Neuronal stem cell (in vitro differentiated cells): ENCODE measurements at regions not wholly inside any gene's neighbourhood (a gene's known extent, or its start where the extent isn't known, plus 50 kb on each side); places are given as distances from the start of the nearest gene placed in this dataset.

ENCODE experiments used
- DNase-seq: peaks from one replicate; pipeline ENCODE4 v3.0.0-alpha.2; 2013; ENCODE audit warnings: low spot score
- H2AFZ ChIP-seq: one replicate; pipeline ENCODE4 v1.6.1; 2013; ENCODE audit warnings: mild to moderate bottlenecking, low read length, inconsistent platforms
- H2AK5ac ChIP-seq: 2 replicates; pipeline ENCODE4 v1.6.1; 2013; ENCODE audit warnings: low read depth, mild to moderate bottlenecking, inconsistent platforms, low read length, moderate library complexity, mixed read lengths
- H2BK120ac ChIP-seq: 2 replicates; pipeline ENCODE4 v1.6.1; 2013; ENCODE audit warnings: low read depth, mild to moderate bottlenecking, inconsistent platforms, low read length, moderate library complexity, mixed read lengths
- H2BK12ac ChIP-seq: one replicate; pipeline ENCODE4 v1.6.1; 2013; ENCODE audit warnings: low read length, inconsistent platforms
- H2BK15ac ChIP-seq: 2 replicates; pipeline ENCODE4 v1.6.1; 2013; ENCODE audit warnings: mild to moderate bottlenecking, low read length, inconsistent platforms, mixed read lengths
- H2BK5ac ChIP-seq: one replicate; pipeline ENCODE4 v1.6.1; 2013; ENCODE audit warnings: inconsistent platforms, mild to moderate bottlenecking, low read length, moderate library complexity
- H3K14ac ChIP-seq: one replicate; pipeline ENCODE4 v1.6.1; 2013; ENCODE audit warnings: low read length, inconsistent platforms
- H3K18ac ChIP-seq: 2 replicates; pipeline ENCODE4 v1.6.1; 2013; ENCODE audit warnings: low read length, inconsistent platforms
- H3K23ac ChIP-seq: 2 replicates; pipeline ENCODE4 v1.6.1; 2013; ENCODE audit warnings: low read depth, mild to moderate bottlenecking, mixed read lengths, low read length, inconsistent platforms; ENCODE audit not compliant: poor library complexity
- H3K27ac ChIP-seq: replicated peaks from 3 replicates; pipeline ENCODE4 v1.5.1; 2013; ENCODE audit warnings: low read length, inconsistent platforms
- H3K27me3 ChIP-seq, 3 experiments: 2 replicates each; pipeline ENCODE4 v1.6.1; 2013; ENCODE audit warnings: low read length in 3 of 3, mild to moderate bottlenecking in 2 of 3, inconsistent platforms in 1 of 3, low read depth in 1 of 3, mixed read lengths in 1 of 3, moderate library complexity in 1 of 3; ENCODE audit not compliant: control insufficient read depth in 3 of 3, insufficient read depth in 3 of 3
- H3K36me3 ChIP-seq, 2 donors: replicated peaks in 1 of 2; 2 replicates each; pipeline ENCODE4 v1.6.1; 2013; ENCODE audit warnings: low read length in 2 of 2; ENCODE audit not compliant: control insufficient read depth in 2 of 2, insufficient read depth in 2 of 2
- H3K4ac ChIP-seq: 2 replicates; pipeline ENCODE4 v1.6.1; 2013; ENCODE audit warnings: inconsistent platforms, mild to moderate bottlenecking, low read length, moderate library complexity
- H3K4me1 ChIP-seq, 2 donors: 1 replicate in 1 of 2; 2 replicates in 1 of 2; pipeline ENCODE4 v1.6.1; 2013; ENCODE audit warnings: low read length in 2 of 2, low read depth in 1 of 2; ENCODE audit not compliant: control insufficient read depth in 2 of 2, insufficient read depth in 1 of 2
- H3K4me2 ChIP-seq: one replicate; pipeline ENCODE4 v1.6.1; 2013; ENCODE audit warnings: mild to moderate bottlenecking, low read length, inconsistent platforms; ENCODE audit not compliant: insufficient read depth, poor library complexity, severe bottlenecking
- H3K4me3 ChIP-seq, 2 donors: 2 replicates each; pipeline ENCODE4 v1.5.1; 2013; ENCODE audit warnings: low read length in 2 of 2, mild to moderate bottlenecking in 2 of 2, inconsistent platforms in 1 of 2, moderate library complexity in 1 of 2
- H3K79me1 ChIP-seq: one replicate; pipeline ENCODE4 v1.6.1; 2013; ENCODE audit warnings: low read depth, mild to moderate bottlenecking, inconsistent platforms, low read length, moderate library complexity
- H3K9ac ChIP-seq: one replicate; pipeline ENCODE4 v1.6.1; 2013; ENCODE audit warnings: mild to moderate bottlenecking, low read depth, low read length, inconsistent platforms; ENCODE audit not compliant: poor library complexity
- H3K9me3 ChIP-seq, 2 donors: replicated peaks in 1 of 2; 2 replicates each; pipeline versions ENCODE3 to v1.6.1; 2013; ENCODE audit warnings: low read length in 2 of 2, mild to moderate bottlenecking in 2 of 2, inconsistent platforms in 1 of 2, low read depth in 1 of 2, mixed read lengths in 1 of 2, moderate library complexity in 1 of 2; ENCODE audit not compliant: control insufficient read depth in 2 of 2, insufficient read depth in 1 of 2
- H4K8ac ChIP-seq: one replicate; pipeline ENCODE4 v1.6.1; 2013; ENCODE audit warnings: low read depth, mild to moderate bottlenecking, inconsistent platforms, low read length, moderate library complexity
- H4K91ac ChIP-seq: one replicate; pipeline ENCODE4 v1.6.1; 2013; ENCODE audit warnings: low read length, low read depth, mild to moderate bottlenecking, inconsistent platforms; ENCODE audit not compliant: poor library complexity
- WGBS, 2 donors: extraction: QIAGEN DNeasy Blood & Tissue Kit; methylation state at CpG; one replicate each; pipeline ENCODE4 v1.1.7; 2013; ENCODE audit warnings: missing lambda C conversion rate in 2 of 2, mixed read lengths in 1 of 2; ENCODE audit not compliant: insufficient read length in 2 of 2, insufficient replicate concordance in 1 of 2; ENCODE audit errors: extremely low coverage in 2 of 2; 5-methylcytosine and 5-hydroxymethylcytosine counted together

DNA sequence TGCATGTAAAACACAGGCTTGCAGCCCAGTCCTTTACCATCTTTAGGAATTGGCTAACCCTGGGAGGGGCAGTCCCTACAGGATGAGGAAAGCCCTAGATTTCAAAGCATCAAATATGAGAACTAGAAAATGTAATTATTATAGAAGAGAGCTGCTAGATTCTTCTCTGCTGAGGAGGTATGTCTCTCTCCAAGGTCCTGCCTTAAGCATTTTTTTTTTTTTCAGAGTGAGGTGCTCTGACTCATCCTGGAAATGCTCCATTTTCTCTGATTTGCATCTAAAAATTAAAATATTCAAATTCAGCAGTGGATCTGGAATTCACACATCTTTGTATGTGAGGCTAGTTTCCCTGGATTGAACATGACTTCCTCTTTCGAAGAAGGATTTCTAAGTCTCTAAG lies 149.8 kb downstream of the ZNF648 start:
- no peak overlapping the region for H4K91ac ChIP-seq
- H2BK120ac ChIP-seq: no peak overlapping the region
- H3K23ac ChIP-seq: no peak overlapping the region
- no peak overlapping the region for H3K4me2 ChIP-seq
- H2AK5ac ChIP-seq: no peak overlapping the region
- no peak overlapping the region for H3K18ac ChIP-seq
- no peaks in the 10 kb centered on the region for H3K79me1 ChIP-seq
- H3K14ac ChIP-seq: no peak overlapping the region
- H2AFZ ChIP-seq: no peak overlapping the region
- WGBS, 2 donors: no CpG with 5 or more reads among the region's 1 CpG
- no peak overlapping the region for H4K8ac ChIP-seq
- H3K27ac ChIP-seq: no peak overlapping the region
- no peaks in the 10 kb centered on the region for H3K27me3 ChIP-seq
- DNase-seq: no peak
- H3K9me3 ChIP-seq: no peaks in the 10 kb centered on the region
- no peaks in the 10 kb centered on the region for H3K36me3 ChIP-seq
- H2BK12ac ChIP-seq: no peak overlapping the region
- no peak overlapping the region for H3K4ac ChIP-seq
- no peaks in the 10 kb centered on the region for H3K4me1 ChIP-seq
- H3K4me3 ChIP-seq: no peak overlapping the region
- H3K9ac ChIP-seq: no peak overlapping the region
- H2BK15ac ChIP-seq: no peak overlapping the region
- H2BK5ac ChIP-seq: no peak overlapping the region

DNA sequence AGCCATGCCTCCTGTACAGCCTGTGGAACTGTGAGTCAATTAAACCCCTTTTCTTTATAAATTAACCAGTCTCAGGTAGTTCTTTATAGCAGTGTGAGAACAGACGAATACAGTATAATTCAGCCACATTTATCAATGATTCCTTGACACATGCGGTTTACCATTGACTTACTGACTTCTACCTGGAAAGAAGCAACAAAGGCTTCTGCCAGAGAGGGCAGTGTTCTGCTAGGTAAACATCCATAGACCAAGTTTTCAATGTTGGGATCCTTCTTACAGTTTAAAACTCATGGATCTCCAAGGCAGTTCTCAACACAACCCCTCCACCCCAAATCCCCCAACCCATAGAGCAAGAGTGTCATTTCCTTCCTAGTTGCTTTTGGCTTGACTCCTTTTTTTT lies 150.6 kb downstream of the ZNF648 start:
- Histone ChIP-seq H3K79me1 (no peaks in the 10 kb centered on the region), H3K36me3 (no peaks in the 10 kb centered on the region), H2AFZ (no peak overlapping the region), H3K27me3 (no peaks in the 10 kb centered on the region), H3K4me1 (no peaks in the 10 kb centered on the region), H3K9ac (no peak overlapping the region), H2BK5ac (no peak overlapping the region), H2BK120ac (no peak overlapping the region), H2BK15ac (no peak overlapping the region), H3K9me3 (no peaks in the 10 kb centered on the region), H4K91ac (no peak overlapping the region), H2BK12ac (no peak overlapping the region), H3K4ac (no peak overlapping the region), H3K18ac (no peak overlapping the region), H3K23ac (no peak overlapping the region), H3K4me2 (no peak overlapping the region), H3K4me3 (no peak overlapping the region), H2AK5ac (no peak overlapping the region), H4K8ac (no peak overlapping the region), H3K14ac (no peak overlapping the region), H3K27ac (no peak overlapping the region)
- no peak for DNase-seq
- WGBS, 2 donors: no CpG with 5 or more reads among the region's 2 CpGs

DNA sequence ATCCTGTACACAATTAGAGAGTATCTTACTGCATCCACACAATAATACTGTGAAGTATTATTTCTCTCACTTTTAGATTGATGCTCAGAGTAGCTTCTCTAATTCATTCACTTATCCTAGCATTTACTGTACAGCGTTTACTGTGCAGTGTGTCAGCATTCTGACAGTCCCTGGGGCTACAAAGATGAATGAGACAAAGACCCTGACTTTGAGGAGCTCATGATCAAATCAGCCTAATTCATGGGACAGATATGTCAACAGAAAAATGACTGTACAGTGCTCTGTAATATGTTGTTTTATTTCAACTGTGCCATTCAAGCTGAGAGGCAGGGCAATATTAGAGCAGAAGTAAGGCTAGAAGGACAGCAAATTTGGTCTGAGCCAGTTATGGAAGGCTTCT lies 152.5 kb downstream of the ZNF648 start:
- Histone ChIP-seq H4K8ac (no peak overlapping the region), H2AFZ (no peak overlapping the region), H2BK12ac (no peak overlapping the region), H4K91ac (no peak overlapping the region), H3K4ac (no peak overlapping the region), H3K79me1 (no peaks in the 10 kb centered on the region), H2BK5ac (no peak overlapping the region), H3K27ac (no peak overlapping the region), H3K9me3 (no peaks in the 10 kb centered on the region), H3K36me3 (no peaks in the 10 kb centered on the region), H3K9ac (no peak overlapping the region), H3K14ac (no peak overlapping the region), H3K18ac (no peak overlapping the region), H3K23ac (no peak overlapping the region), H2BK15ac (no peak overlapping the region), H2AK5ac (no peak overlapping the region), H3K27me3 (no peaks in the 10 kb centered on the region), H3K4me2 (no peak overlapping the region), H2BK120ac (no peak overlapping the region), H3K4me3 (no peak overlapping the region), H3K4me1 (no peaks in the 10 kb centered on the region)
- DNase-seq: no peak
- WGBS, 2 donors: no CpG with 5 or more reads among the region's 1 CpG

DNA sequence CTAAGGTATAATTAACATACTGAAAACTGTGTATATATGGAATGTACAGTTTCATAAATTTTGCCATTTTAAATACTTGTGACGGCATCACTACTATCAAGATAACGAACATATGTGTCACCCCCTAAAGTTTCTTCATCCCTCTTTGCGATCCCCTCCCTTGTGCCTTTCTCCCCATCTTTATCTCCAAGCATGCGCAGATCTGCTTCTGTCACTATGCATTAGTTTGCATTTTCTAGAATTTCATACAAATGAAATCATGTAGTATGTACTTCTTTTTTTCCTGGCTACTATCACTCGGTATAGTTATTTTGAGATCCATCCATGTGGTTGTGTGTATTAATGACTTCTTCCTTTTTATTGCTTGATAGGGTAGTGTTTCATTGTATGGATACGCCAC lies 154.9 kb downstream of the ZNF648 start:
- H3K36me3 ChIP-seq: no peaks in the 10 kb centered on the region
- no peaks in the 10 kb centered on the region for H3K9me3 ChIP-seq
- H3K23ac ChIP-seq: no peak overlapping the region
- no peak overlapping the region for H2BK120ac ChIP-seq
- no peak overlapping the region for H4K8ac ChIP-seq
- no peaks in the 10 kb centered on the region for H3K4me1 ChIP-seq
- no peak overlapping the region for H2BK12ac ChIP-seq
- no CpG with 5 or more reads among the region's 6 CpGs for WGBS, 2 donors
- no peak overlapping the region for H2BK5ac ChIP-seq
- no peak overlapping the region for H3K4me2 ChIP-seq
- DNase-seq: no peak
- no peak overlapping the region for H4K91ac ChIP-seq
- H3K4ac ChIP-seq: no peak overlapping the region
- H2BK15ac ChIP-seq: no peak overlapping the region
- H2AFZ ChIP-seq: no peak overlapping the region
- no peaks in the 10 kb centered on the region for H3K27me3 ChIP-seq
- no peak overlapping the region for H3K27ac ChIP-seq
- no peaks in the 10 kb centered on the region for H3K79me1 ChIP-seq
- H3K14ac ChIP-seq: no peak overlapping the region
- no peak overlapping the region for H3K9ac ChIP-seq
- no peak overlapping the region for H3K4me3 ChIP-seq
- H3K18ac ChIP-seq: no peak overlapping the region
- no peak overlapping the region for H2AK5ac ChIP-seq
